Keratinocyte (primary cell): ENCODE measurements at regions not wholly inside any gene's neighbourhood (a gene's known extent, or its start where the extent isn't known, plus 50 kb on each side); places are given as distances from the start of the nearest gene placed in this dataset.

Source experiments
- CTCF ChIP-seq, 3 experiments: IDR thresholded peaks in 1 of 3; conservative IDR thresholded peaks in 1 of 3; optimal IDR thresholded peaks in 1 of 3; 2 replicates in 2 of 3; 3 replicates in 1 of 3; pipeline versions ENCODE3 to v1.5.1; 2011; ENCODE audit warnings: low read length in 3 of 3, mild to moderate bottlenecking in 3 of 3, moderate library complexity in 2 of 3, control low read depth in 1 of 3, inconsistent platforms in 1 of 3; ENCODE audit not compliant: insufficient read depth in 2 of 3; ENCODE audit errors: extremely low read depth in 1 of 3
- EZH2 ChIP-seq: IDR thresholded peaks from one replicate; pipeline ENCODE4 v1.6.1; 2012; ENCODE audit warnings: inconsistent platforms, mild to moderate bottlenecking, low read length, moderate library complexity

- TF ChIP-seq CTCF (optimal IDR thresholded peaks at IDR 0.05 in 1 of 3, IDR thresholded peaks at IDR 0.05 in 1 of 3, conservative IDR thresholded peaks at IDR 0.05 in 1 of 3; ENCODE audit: extremely low read depth in 1 of 3, insufficient read depth in 2 of 3, low read length in 3 of 3) (no peak), EZH2 (no peak)
These were observed 455.7 kb downstream of the RAB38 start for GRCh38 chr11:87719326-87720073.
